WERI-Rb-1 (cell line): ENCODE measurements at regions not wholly inside any gene's neighbourhood (a gene's known extent, or its start where the extent isn't known, plus 50 kb on each side); places are given as distances from the start of the nearest gene placed in this dataset.

Source experiments
- DNase-seq: peaks from one replicate; pipeline ENCODE4 v3.0.0-alpha.2; 2020
- H3K27ac ChIP-seq: fragments of 250-450 bp; sonication (Bioruptor Pico); 2 replicates; pipeline ENCODE4 v1.5.1; 2020; ENCODE audit warnings: mild to moderate bottlenecking, moderate library complexity
- H3K27me3 ChIP-seq: fragments of 250-450 bp; sonication (Bioruptor Pico); 2 replicates; pipeline ENCODE4 v1.5.1; 2021; ENCODE audit warnings: mild to moderate bottlenecking, low read depth, moderate library complexity; ENCODE audit not compliant: insufficient read depth, severe bottlenecking
- H3K36me3 ChIP-seq: fragments of 250-450 bp; sonication (Bioruptor Pico); 2 replicates; pipeline ENCODE4 v1.5.1; 2020; ENCODE audit warnings: mild to moderate bottlenecking, moderate library complexity
- H3K4me3 ChIP-seq: 2 replicates; pipeline ENCODE4 v1.5.1; 2011; ENCODE audit warnings: low read depth, mild to moderate bottlenecking, control low read depth, low read length
- H3K9me3 ChIP-seq: fragments of 250-450 bp; sonication (Bioruptor Pico); 2 replicates; pipeline ENCODE4 v1.5.1; 2021; ENCODE audit warnings: mild to moderate bottlenecking, moderate library complexity; ENCODE audit not compliant: severe bottlenecking
- TF ChIP-seq, protein P1 (sequence below): IDR thresholded peaks from 2 replicates; pipeline ENCODE4 v1.5.1; 2011; ENCODE audit warnings: low read depth, mild to moderate bottlenecking, control low read depth, inconsistent platforms, low read length

DNA sequence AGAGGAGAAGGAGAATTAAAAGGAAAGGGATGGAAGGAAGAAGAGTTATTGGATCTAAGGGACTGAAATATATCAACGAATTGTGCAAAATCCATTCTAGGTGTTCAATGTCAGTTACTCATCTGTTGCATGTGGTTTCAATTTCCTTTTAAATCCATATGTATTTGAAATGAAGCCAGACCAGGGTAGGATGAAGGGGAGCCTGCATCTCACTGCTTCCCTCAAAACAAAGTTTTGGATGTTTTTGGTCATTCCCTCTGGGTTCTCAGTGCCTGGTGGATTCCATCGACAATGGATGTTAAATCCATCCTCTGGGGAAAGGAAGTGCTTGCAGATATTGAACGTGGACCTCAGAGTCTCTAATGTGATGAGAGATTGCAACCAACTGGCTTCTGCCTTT is 103.5 kb upstream of the XYLT1 start:
- Histone ChIP-seq H3K27ac (no peak overlapping the region), H3K4me3 (no peak overlapping the region), H3K9me3 (no peaks in the 10 kb centered on the region), H3K27me3 (no peaks in the 10 kb centered on the region), H3K36me3 (no peaks in the 10 kb centered on the region)
- TF ChIP-seq, protein P1, sequence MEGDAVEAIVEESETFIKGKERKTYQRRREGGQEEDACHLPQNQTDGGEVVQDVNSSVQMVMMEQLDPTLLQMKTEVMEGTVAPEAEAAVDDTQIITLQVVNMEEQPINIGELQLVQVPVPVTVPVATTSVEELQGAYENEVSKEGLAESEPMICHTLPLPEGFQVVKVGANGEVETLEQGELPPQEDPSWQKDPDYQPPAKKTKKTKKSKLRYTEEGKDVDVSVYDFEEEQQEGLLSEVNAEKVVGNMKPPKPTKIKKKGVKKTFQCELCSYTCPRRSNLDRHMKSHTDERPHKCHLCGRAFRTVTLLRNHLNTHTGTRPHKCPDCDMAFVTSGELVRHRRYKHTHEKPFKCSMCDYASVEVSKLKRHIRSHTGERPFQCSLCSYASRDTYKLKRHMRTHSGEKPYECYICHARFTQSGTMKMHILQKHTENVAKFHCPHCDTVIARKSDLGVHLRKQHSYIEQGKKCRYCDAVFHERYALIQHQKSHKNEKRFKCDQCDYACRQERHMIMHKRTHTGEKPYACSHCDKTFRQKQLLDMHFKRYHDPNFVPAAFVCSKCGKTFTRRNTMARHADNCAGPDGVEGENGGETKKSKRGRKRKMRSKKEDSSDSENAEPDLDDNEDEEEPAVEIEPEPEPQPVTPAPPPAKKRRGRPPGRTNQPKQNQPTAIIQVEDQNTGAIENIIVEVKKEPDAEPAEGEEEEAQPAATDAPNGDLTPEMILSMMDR, result no peak
- no peak for DNase-seq

GRCh38 chr16:17572145-17572544 is 101.4 kb upstream of the XYLT1 start:
- Histone ChIP-seq H3K4me3 (no peak overlapping the region), H3K27me3 (no peaks in the 10 kb centered on the region), H3K36me3 (no peaks in the 10 kb centered on the region), H3K9me3 (no peaks in the 10 kb centered on the region), H3K27ac (no peak overlapping the region)
- TF ChIP-seq, protein P1, result no peak
- DNase-seq, result no peak

- Histone ChIP-seq H3K9me3 (no peaks in the 10 kb centered on the region), H3K4me3 (no peak overlapping the region), H3K27me3 (no peaks in the 10 kb centered on the region), H3K27ac (no peak overlapping the region), H3K36me3 (no peaks in the 10 kb centered on the region)
- TF ChIP-seq, protein P1, result no peak
- no peak for DNase-seq
Measured at GRCh38 chr16:17571499-17572093, 100.8 kb upstream of the XYLT1 start.

DNA sequence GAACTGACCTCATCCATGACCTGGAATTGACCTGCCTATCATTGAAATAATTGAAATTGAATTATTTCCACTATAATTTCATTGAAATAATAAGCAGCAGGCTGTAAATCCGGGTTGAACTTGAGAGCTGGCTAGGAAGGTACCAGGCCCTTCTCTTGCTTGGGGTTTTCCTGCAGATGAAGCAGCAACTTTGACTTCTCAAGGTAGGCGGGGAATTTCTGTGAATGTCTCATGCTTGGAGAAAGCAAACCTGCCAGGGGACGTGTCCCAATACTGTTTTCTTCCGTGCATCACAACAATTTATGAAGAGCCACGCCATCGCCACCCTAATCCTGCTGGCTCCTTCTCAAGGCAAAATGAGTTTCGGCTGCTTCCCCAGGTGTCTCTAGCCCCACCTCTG is 97.5 kb upstream of the XYLT1 start:
- DNase-seq, result no peak
- H3K27me3 ChIP-seq, result no peaks in the 10 kb centered on the region
- no peak overlapping the region for H3K27ac ChIP-seq
- no peak overlapping the region for H3K4me3 ChIP-seq
- TF ChIP-seq, protein P1, result no peak
- H3K36me3 ChIP-seq, result no peaks in the 10 kb centered on the region
- H3K9me3 ChIP-seq, result no peaks in the 10 kb centered on the region

- Histone ChIP-seq H3K9me3 (no peaks in the 10 kb centered on the region), H3K36me3 (no peaks in the 10 kb centered on the region), H3K27ac (no peak overlapping the region), H3K4me3 (no peak overlapping the region), H3K27me3 (no peaks in the 10 kb centered on the region)
- TF ChIP-seq, protein P1, result no peak
- DNase-seq, result no peak
Measured at GRCh38 chr16:17567455-17567854, 96.7 kb upstream of the XYLT1 start.

GRCh38 chr16:17566656-17567450 is 96.1 kb upstream of the XYLT1 start:
- H3K27me3 ChIP-seq, result no peaks in the 10 kb centered on the region
- no peak overlapping the region for H3K4me3 ChIP-seq
- H3K27ac ChIP-seq, result no peak overlapping the region
- TF ChIP-seq, protein P1, result no peak
- no peaks in the 10 kb centered on the region for H3K36me3 ChIP-seq
- no peak for DNase-seq
- H3K9me3 ChIP-seq, result no peaks in the 10 kb centered on the region
